ENCODE measurements at regions not wholly inside any gene's neighbourhood (a gene's known extent, or its start where the extent isn't known, plus 50 kb on each side); places are given as distances from the start of the nearest gene placed in this dataset.

GRCh38 chr11:80899381-80899780, 1458.6 kb upstream of the TENM4 start (continued):
- TF ChIP-seq, protein P1, sequence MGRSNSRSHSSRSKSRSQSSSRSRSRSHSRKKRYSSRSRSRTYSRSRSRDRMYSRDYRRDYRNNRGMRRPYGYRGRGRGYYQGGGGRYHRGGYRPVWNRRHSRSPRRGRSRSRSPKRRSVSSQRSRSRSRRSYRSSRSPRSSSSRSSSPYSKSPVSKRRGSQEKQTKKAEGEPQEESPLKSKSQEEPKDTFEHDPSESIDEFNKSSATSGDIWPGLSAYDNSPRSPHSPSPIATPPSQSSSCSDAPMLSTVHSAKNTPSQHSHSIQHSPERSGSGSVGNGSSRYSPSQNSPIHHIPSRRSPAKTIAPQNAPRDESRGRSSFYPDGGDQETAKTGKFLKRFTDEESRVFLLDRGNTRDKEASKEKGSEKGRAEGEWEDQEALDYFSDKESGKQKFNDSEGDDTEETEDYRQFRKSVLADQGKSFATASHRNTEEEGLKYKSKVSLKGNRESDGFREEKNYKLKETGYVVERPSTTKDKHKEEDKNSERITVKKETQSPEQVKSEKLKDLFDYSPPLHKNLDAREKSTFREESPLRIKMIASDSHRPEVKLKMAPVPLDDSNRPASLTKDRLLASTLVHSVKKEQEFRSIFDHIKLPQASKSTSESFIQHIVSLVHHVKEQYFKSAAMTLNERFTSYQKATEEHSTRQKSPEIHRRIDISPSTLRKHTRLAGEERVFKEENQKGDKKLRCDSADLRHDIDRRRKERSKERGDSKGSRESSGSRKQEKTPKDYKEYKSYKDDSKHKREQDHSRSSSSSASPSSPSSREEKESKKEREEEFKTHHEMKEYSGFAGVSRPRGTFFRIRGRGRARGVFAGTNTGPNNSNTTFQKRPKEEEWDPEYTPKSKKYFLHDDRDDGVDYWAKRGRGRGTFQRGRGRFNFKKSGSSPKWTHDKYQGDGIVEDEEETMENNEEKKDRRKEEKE (IDR thresholded peaks at IDR 0.05), result no peak
- TF ChIP-seq IKZF2 (IDR thresholded peaks at IDR 0.05) (peak; percentile 63; a peak in 3 of 4 replicates), SMC3 (IDR thresholded peaks at IDR 0.05; ENCODE audit: borderline replicate concordance, low read length) (no peak), CHD1 (IDR thresholded peaks at IDR 0.05; ENCODE audit: low read depth, low read length) (no peak), ZSCAN29 (IDR thresholded peaks at IDR 0.05) (no peak), CEBPB (IDR thresholded peaks at IDR 0.05; ENCODE audit: borderline replicate concordance in 1 of 2, low read depth in 2 of 2, low read length in 2 of 2) (no peak), MEF2A (IDR thresholded peaks at IDR 0.05; ENCODE audit: insufficient read depth, low read depth, low read length) (no peak), NR2C1 (IDR thresholded peaks at IDR 0.05) (no peak), NRF1 (conservative IDR thresholded peaks at IDR 0.05; ENCODE audit: low read depth, low read length) (no peak), RAD21 (IDR thresholded peaks at IDR 0.05; ENCODE audit: insufficient read depth, low read depth, low read length) (no peak), WRNIP1 (IDR thresholded peaks at IDR 0.05; ENCODE audit: borderline replicate concordance, low read depth, low read length) (no peak), IRF4 (IDR thresholded peaks at IDR 0.05; ENCODE audit: low read depth, low read length) (0 out of 2 replicates have a peak, but pooled peaks have one; percentile 29), KLF5 (IDR thresholded peaks at IDR 0.05; ENCODE audit: partially characterized antibody) (no peak), TCF7 (IDR thresholded peaks at IDR 0.05; ENCODE audit: borderline replicate concordance) (no peak), GABPA (IDR thresholded peaks at IDR 0.05; ENCODE audit: low read depth) (no peak), CBX3 (IDR thresholded peaks at IDR 0.05; ENCODE audit: borderline replicate concordance, low read depth) (no peak), E2F4 (IDR thresholded peaks at IDR 0.05; ENCODE audit: low read depth, low read length) (no peak), GATAD2B (conservative IDR thresholded peaks at IDR 0.05; ENCODE audit: low read depth) (no peak), TAF1 (IDR thresholded peaks at IDR 0.05; ENCODE audit: borderline replicate concordance, low read depth, low read length) (no peak), NFYA (IDR thresholded peaks at IDR 0.05; ENCODE audit: borderline replicate concordance, low read depth, low read length) (no peak), ESRRA (IDR thresholded peaks at IDR 0.05; ENCODE audit: low read length) (no peak), BACH1 (IDR thresholded peaks at IDR 0.05; ENCODE audit: borderline replicate concordance) (peak; percentile 59; the same call in 1 of the 2 replicates), NFIC (IDR thresholded peaks at IDR 0.05; ENCODE audit: low read depth, low read length) (0 out of 2 replicates have a peak, but pooled peaks have one; percentile 33), LARP7 (IDR thresholded peaks at IDR 0.05) (no peak)
- TF ChIP-seq, protein P2, sequence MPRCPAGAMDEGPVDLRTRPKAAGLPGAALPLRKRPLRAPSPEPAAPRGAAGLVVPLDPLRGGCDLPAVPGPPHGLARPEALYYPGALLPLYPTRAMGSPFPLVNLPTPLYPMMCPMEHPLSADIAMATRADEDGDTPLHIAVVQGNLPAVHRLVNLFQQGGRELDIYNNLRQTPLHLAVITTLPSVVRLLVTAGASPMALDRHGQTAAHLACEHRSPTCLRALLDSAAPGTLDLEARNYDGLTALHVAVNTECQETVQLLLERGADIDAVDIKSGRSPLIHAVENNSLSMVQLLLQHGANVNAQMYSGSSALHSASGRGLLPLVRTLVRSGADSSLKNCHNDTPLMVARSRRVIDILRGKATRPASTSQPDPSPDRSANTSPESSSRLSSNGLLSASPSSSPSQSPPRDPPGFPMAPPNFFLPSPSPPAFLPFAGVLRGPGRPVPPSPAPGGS (IDR thresholded peaks at IDR 0.05; ENCODE audit: borderline replicate concordance, insufficient read depth, low read depth, low read length, poor library complexity, severe bottlenecking), result no peak
